Pulmonary artery endothelial cell (primary cell): ENCODE measurements at regions not wholly inside any gene's neighbourhood (a gene's known extent, or its start where the extent isn't known, plus 50 kb on each side); places are given as distances from the start of the nearest gene placed in this dataset.
"Not testable (repeated sequence)": the region's sequence is repeated elsewhere in the genome, so short reads cannot be mapped to it uniquely, and the experiment has no call there.

ENCODE experiments used
- DNase-seq: peaks from one replicate; pipeline ENCODE4 v3.0.0-alpha.2; 2011; ENCODE audit warnings: low read depth, low spot score

GRCh38 chr3:150357923-150358607 lies 50.0 kb upstream of the TSC22D2 start:
- DNase-seq, result no peak

GRCh38 chr3:150357140-150357539 lies 51.0 kb upstream of the TSC22D2 start:
- no peak for DNase-seq

GRCh38 chr3:150355574-150355973 lies 52.5 kb upstream of the TSC22D2 start:
- DNase-seq, result no peak

- no peak for DNase-seq
Observed at GRCh38 chr3:150352931-150353330, 55.2 kb upstream of the TSC22D2 start.

GRCh38 chr3:150351398-150351797 lies 56.7 kb upstream of the TSC22D2 start:
- no peak for DNase-seq

- no peak for DNase-seq
Observed at GRCh38 chr3:150349314-150350097, 58.6 kb upstream of the TSC22D2 start.

GRCh38 chr3:150348500-150348899 lies 59.6 kb upstream of the TSC22D2 start:
- peak; percentile 50 for DNase-seq

- DNase-seq, result no peak
Observed at GRCh38 chr3:150346981-150347863, 60.9 kb upstream of the TSC22D2 start.

GRCh38 chr3:150346266-150346665 lies 61.8 kb upstream of the TSC22D2 start:
- no peak for DNase-seq

- DNase-seq, result no peak
Observed at GRCh38 chr3:150345021-150345538, 63.0 kb upstream of the TSC22D2 start.

GRCh38 chr3:150344079-150344759 lies 63.9 kb upstream of the TSC22D2 start:
- no peak for DNase-seq

GRCh38 chr3:150342896-150343467 lies 65.1 kb upstream of the TSC22D2 start:
- no peak for DNase-seq

GRCh38 chr3:150341891-150342290 lies 66.2 kb upstream of the TSC22D2 start:
- DNase-seq, result no peak

- DNase-seq, result not testable (repeated sequence)
Observed at GRCh38 chr3:150336363-150336762, 71.7 kb upstream of the TSC22D2 start.

GRCh38 chr3:150335631-150336030 lies 72.5 kb upstream of the TSC22D2 start:
- no peak for DNase-seq

- no peak for DNase-seq
Observed at GRCh38 chr3:150334974-150335373, 73.1 kb upstream of the TSC22D2 start.

- no peak for DNase-seq
Observed at GRCh38 chr3:150333477-150333876, 74.6 kb upstream of the TSC22D2 start.

GRCh38 chr3:150331978-150332568 lies 76.0 kb upstream of the TSC22D2 start:
- DNase-seq, result peak; percentile 15

GRCh38 chr3:150330872-150331271 lies 77.2 kb upstream of the TSC22D2 start:
- DNase-seq, result no peak

GRCh38 chr3:150330174-150330573 lies 77.9 kb upstream of the TSC22D2 start:
- DNase-seq, result no peak
